Activated effector memory CD4-positive, alpha-beta T cell treated with Interleukin-2 at 50 U/mL for 16 hours (primary cell): ENCODE measurements at regions not wholly inside any gene's neighbourhood (a gene's known extent, or its start where the extent isn't known, plus 50 kb on each side); places are given as distances from the start of the nearest gene placed in this dataset.
"Not testable (repeated sequence)": the region's sequence is repeated elsewhere in the genome, so short reads cannot be mapped to it uniquely, and the experiment has no call there.

Experiments
- DNase-seq: peaks from one replicate; pipeline ENCODE4 v3.0.0-alpha.2; 2020

DNA sequence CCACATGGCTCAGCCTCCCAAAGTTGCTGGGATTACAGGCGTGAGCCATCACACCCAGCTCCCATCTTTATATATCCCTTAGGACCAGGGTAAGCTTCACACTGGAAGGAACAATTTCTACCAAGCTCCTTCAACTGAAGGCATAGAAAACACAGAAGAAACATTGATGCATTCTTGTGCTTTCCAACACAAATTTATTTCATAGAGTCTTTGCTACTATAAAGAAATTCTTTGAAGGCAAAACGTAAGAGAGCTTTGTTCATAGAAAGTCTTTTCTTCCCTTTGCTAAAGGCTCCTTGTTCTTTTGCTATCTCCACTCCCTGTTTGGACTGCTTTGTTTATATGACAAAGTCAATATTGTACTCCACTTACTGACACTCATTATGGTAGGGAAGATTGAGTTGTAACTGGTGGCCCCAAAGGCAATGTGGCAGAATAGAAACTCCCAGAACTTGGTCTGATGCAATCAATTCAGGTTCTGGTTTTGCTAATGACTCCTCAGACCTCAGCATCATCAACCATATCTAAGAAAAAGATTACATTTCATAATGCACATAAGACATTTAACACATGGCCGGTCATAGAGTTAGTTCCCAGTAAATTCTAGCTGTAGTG is 97.4 kb upstream of the CLINT1 start:
- no peak for DNase-seq

DNA sequence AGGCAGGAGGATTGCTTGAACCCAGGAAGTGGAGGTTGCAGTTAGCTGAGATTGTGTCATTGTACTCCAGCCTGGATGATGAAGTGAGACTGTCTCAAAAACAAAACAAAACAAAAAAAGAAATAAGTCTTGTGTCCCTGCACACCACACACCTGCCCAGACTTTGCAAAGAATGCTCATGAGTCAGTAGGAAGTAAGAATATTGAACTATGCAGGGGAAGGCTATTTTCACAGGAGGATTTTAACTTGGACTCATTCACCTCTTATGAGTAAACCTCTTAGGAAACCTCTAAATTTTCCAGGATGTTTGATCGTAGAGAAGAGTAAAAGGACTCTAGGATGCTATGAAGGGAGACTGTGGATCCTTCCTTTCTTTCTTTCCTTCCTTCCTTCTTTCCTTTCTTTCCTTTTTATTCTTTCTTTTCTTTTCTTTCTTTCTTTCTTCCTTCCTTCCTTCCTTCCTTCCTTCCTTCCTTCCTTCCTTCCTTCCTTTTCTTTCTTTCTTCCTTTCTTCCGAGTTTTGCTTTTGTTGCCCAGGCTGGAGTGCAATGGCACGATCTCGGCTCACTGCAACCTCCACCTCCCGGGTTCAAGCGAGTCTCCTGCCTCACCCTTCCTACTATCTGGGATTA is 96.7 kb upstream of the CLINT1 start:
- no peak for DNase-seq

DNA sequence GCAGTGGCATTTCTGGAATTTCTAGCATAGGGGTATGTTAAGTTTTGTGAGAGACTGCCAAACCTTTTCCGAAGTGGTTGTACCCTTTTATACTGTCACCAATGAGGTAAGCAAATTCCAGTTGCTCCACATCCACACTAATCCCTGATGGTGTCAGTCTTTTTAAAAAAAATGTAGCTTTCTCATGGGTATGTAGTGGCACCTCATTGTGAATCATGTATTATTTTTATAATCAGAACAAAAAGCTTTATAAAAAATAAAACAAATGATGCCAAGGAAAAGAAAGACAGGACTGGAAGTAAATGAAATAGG is 93.4 kb upstream of the CLINT1 start:
- no peak for DNase-seq

DNA sequence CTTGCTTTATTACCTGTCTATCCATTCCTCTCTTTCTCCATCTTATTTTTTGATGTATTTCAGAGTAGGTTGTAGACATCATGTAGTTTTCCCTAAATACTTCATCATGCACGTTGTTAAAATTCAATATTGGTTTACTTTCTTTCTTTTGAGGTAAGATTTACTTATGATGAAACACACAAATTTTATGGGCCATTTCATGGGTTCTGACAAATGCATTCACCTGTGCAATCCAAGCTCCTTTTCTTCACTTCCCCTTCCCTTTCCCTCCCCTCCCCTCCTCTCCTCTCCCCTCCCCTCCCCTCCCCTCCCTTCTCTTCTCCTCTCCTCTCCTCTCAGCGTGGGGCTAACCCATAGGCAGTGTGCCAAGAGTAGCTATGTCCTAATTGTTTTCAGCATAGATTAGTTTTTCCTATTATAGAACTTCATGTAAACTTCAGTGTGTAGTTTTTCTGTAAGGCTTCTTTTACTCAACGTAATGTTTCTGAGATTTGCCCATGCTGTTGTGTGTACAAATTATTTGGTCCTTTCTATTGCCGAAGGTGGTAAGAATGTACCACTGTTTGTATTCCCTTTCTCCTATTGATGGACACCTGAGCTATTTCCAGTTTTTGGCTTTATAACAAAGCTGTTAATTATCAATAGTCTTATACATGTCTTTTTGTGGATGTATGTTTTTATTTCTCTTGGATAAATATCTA is 92.9 kb upstream of the CLINT1 start:
- DNase-seq = no peak

DNA sequence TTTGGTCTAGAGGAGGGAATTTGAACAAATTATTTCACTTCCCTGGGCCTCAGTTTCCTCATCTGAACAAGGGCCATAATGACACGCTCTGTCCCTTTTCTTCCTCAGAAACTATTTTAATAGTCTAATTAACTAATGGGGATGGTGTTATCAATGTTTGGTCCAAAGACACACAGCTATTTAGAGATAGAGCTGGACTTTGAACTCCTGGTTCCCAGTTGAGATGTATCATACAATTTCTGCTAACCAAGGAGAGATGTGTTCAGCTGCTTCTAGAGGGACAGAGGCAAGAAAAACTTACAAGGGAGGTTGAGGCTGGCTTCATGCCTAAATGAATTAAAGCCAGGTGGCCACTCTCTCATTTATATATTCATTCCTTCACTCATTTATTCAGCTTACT is 90.6 kb upstream of the CLINT1 start:
- DNase-seq = no peak

DNA sequence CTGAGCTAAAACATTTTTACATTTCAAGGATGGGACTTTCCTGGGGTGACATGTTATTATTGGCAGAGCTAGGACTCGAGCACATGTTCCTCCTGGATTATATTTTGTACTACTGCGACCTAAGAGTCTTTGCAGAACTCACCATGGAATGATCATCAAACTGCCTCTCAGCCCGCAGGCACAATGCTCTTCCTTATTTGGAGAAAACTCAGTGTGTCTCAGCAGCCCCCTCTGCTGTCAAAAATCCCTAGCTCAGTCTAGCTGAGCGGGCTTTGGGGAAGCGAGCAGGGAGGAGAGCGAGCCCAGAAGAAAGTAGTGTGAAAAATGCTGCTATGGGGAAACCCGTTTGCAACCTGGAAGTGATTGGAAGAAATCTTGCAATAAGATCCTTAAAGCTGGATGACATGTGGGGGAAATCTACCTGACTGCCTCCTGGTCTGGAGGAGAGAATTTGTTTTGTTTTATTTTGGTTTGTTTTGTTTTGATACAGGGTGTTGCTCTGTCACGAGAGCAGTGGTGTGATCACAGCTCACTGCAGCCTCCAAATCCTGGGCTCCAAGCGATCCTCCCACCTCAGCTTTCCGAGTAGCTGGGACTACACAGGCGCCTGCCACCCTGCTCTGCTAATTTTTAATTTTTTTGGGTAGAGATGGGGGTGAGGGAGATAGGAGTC is 89.9 kb upstream of the CLINT1 start:
- peak; percentile 62 for DNase-seq

DNA sequence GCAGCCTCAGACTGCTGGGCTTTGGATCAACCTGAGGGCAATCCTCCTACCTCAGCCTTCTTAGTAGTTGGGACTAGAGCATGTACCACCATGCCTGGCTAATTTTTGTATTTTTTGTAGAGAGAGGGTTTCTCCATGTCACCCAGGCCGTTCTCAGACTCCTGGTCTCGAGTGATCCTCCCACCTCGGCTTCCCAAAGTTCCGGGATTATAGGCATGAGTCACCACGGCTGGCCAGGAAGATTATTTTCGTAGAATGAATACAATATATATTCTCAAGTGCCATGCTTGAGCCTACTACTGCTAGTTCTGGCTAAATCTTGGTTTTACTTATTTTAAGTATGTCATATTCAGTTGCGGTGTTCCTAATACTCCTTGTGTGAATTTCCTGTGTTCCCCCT is 88.2 kb upstream of the CLINT1 start:
- DNase-seq = no peak

DNA sequence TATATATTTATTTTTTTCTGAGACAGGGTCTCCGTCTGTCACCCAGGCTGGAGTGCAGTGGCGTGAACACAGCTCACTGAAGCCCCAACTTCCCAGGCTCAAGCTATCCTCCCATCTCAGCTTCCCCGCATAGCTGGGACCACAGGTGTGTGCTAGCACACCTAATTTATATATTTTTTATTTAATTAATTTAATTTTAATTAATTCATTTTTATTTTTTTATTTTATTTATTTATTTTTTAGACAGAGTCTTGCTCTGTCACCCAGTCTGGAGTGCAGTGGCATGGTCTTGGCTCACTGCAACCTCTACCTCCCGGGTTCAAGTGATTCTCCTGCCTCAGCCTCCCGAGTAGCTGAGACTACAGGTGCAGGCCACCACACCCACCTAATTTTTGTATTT is 86.9 kb upstream of the CLINT1 start:
- not testable (repeated sequence) for DNase-seq

DNA sequence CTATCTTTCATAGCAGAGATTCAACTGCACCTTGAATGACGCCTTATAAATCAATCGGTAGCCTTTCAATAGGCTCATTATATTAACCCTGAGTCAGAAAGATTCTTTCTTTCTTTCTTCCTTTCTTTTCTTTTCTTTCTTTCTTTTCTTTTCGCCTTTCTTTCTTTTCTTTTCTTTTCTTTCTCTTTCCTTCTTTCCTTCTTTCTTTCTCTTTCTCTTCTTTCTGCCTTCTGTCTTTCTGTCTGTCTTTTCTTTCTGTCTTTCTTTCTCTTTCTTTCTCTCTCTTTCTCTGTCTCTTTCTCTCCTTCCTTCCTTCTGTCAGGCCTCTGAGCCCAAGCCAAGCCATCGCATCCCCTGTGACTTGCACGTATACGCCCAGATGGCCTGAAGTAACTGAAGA is 86.0 kb upstream of the CLINT1 start:
- no peak for DNase-seq

DNA sequence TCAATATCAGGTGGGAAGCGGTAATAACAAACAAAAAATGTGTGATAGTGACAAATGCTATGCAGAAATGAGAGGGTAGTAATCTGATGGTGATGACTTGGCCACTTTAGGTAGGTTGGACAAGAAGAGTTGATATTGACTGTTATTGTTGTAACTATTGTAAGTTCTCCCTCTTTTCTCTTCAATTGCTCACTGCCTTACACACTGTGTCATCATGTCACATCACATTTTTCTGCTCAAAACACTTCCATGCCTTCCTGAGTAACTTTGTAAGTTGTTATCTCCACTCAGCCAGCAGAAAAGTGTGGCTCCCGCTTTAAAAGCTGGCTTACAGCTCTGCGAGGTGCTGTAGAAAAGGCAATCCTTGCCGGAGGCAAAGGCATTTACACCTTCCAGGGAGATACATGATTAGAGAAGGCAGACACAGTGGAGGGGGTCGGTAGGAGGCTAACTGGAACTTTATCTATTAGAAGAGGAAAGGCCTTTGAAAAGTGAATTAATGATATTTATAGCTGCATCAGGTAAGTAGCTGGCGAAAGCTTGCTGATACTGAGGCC is 85.2 kb upstream of the CLINT1 start:
- no peak for DNase-seq

DNA sequence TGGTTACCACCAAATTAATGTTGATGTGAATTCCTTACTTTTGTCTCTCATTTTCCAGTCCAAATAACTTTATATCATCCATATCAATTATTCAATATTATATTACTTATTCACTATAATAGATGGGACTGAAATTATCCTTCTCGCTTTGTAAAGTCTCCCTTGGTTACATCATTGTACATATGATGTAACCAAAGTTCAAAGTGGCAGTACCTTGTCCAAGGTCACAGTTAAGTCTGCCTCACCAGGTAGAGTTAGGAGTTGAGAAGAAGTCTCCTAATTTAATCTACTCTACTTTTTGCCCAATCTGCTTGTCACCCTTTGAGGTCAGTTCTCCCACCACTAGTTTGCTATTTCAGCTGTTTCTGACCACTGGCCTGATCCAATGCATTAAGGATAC is 83.7 kb upstream of the CLINT1 start:
- no peak for DNase-seq

DNA sequence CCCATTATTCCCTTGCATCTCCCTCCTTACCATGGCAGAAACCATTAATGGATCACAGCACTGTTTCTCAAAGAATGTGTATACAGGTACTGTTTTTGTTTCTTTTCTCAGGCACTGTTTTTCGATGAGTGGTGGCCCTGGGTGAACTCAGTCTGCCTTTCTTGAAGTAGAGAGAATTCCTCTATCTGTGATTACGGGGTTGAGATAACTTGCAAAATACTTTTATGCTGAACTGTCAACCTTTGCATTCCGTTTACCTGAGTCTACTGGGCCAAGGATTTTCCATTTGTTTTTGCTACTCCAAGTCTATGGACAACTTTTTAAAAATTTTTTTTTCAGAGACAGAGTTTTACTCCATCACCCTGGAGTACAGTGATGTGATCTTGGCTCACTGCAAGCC is 82.7 kb upstream of the CLINT1 start:
- DNase-seq = no peak

DNA sequence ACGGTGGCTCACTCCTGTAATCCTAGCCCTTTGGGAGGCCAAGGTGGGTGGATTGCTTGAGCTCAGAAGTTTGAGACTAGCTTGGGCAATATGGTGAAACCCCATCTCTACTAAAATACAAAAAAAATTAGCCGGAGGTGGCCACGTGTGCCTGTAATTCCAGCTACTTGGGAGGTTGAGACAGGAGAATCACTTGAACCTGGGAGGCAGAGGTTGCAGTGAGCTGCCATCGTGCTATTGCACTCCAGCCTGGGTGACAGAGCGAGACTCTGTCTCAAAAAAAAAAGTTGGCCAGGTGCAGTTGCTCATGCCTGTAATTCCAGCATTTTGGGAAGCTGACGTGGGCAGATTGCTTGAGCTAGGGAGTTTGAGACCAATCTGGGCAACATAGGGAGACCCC is 79.2 kb upstream of the CLINT1 start:
- not testable (repeated sequence) for DNase-seq

DNA sequence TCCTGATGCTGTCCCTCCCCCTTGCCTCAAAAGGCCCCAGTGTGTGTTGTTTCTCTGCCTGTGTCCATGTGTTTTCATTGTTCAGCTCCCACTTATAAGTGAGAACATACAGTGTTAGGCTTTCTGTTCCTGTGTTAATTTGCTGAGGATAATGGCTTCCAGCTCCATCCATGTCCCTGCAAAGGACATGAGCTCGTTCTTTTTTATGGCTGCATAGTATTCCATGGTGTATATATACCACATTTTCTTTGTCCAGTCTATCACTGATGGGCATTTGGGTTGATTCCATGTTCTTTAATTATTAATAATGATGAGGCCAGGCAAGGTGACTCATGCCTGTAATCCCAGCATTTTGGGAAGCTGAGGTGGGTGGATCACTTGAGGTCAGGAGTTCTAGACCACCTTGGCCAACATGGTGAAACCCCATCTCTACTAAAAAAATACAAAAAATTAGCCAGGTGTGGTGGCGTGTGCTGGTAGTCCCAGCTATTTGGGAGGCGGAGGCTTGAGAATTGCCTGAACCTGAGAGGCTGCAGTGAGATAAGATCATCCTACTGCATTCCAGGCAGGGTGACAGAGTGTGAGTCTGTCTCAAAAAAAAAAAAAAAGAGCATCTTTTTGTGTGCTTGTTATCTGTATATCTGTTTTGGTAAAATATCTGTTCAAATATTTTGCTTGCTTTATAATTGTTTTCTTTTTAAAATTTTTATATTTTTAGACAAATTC is 78.0 kb upstream of the CLINT1 start:
- DNase-seq = not testable (repeated sequence)

DNA sequence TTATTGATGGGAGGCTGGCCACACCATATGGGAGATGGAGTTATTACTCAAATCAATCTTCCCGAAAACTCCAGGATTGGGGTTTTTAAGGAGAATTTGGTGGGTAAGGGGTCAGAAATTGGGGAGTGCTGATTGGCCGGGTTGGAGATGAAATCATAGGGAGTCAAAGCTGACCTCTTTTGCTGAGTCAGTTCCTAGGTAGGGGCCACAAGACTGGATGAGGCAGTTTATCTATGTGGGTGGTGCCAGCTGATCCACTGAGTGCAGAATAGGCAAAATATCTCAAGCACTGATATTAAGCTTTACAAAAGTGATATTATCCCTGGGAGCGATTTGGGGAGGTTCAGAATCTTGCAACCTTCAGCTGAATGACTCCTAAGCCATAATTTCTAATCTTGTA is 75.7 kb upstream of the CLINT1 start:
- no peak for DNase-seq

DNA sequence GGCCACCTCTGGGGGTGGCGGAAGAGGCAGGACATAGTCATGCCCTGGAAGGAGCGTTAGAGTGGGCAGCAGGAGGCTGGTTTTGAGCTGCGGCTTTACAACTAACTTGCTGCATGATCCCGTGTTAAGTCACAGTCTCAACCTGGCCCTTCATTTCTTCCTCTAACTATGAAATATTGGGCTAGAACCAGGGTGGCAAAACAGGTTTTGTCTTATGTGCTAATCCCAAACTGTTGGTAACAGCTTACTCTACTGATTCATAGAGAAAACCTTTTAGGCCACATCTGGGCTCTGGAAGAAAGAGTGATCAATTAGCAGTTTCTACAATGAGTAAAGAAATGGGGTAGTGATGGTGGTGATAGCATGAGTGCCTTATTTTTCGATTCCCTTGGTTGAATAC is 74.1 kb upstream of the CLINT1 start:
- no peak for DNase-seq

DNA sequence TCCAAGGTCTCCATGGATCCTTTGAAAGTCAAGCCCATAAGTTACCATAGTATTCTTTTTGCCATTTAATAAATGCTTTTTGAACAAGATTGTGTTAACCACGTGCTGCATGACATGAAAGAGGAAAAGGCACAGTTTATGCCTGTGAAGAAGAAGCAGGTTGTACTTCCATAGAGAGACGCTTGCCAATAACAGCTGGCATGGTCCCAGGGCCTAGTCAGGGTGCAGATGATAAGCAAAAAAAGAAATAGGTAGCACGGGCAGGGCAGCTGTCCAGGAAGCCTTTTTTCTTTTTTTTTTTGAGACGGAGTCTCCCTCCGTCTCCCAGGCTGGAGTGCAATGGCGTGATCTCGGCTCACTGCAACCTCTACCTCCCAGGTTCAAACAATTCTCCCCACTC is 71.8 kb upstream of the CLINT1 start:
- no peak for DNase-seq

DNA sequence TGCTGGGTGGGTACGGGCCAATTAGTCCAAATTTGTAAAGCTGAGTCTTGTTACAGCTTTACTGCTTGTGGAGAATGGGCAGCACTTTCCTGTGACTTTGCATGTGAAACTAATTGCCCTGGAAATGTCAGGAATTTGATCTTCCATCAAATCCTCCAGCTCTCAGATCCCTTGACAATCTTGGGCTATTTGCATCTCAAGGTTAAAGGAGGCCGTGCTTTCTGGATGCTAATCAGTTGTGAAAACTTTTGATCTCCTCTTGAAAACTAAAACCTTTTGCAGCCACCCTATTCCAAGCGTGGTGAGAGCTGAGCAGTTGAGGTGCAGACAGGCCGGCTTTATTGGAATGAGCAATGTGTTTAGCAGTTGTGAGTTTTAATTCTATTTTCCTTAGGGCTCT is 68.0 kb upstream of the CLINT1 start:
- DNase-seq = no peak

DNA sequence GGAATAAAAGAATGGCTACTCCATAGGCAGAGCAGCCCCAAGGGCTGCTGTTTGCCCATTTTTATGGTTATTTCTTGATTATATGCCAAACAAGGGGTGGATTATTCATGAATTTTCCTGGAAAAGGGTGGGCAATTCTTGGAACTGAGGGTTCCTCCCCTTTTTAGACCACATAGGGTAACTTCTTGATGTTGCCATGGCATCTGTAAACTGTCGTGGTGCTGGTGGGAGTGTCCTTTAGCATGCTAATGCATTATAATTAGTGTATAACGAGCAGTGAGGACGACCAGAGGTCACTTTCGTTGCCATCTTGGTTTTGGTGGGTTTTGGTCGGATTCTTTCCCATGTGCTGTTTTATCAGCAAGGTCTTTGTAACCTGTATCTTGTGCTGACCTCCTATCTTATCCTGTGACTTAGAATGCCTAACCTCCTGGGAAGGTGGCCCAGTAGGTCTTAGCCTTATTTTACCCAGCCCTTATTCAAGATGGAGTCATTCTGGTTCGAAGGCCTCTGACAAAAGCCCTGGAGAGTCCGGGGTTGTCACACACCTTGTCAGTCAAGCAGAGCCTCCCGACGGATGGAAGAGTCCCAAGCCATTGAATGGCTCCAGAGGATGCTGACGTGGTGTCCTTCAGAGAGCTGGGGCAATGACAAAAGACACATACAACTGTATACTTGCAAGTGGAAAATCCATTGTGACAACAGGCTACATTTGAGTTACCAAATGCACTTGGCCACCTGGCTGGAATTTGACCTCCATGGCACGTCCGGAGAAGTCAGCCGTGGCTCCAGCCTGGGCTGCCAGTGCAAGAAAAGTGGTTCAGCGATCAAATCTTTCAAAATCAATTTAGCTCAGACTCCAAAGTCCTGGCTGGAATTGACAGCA is 67.1 kb upstream of the CLINT1 start:
- DNase-seq = no peak

DNA sequence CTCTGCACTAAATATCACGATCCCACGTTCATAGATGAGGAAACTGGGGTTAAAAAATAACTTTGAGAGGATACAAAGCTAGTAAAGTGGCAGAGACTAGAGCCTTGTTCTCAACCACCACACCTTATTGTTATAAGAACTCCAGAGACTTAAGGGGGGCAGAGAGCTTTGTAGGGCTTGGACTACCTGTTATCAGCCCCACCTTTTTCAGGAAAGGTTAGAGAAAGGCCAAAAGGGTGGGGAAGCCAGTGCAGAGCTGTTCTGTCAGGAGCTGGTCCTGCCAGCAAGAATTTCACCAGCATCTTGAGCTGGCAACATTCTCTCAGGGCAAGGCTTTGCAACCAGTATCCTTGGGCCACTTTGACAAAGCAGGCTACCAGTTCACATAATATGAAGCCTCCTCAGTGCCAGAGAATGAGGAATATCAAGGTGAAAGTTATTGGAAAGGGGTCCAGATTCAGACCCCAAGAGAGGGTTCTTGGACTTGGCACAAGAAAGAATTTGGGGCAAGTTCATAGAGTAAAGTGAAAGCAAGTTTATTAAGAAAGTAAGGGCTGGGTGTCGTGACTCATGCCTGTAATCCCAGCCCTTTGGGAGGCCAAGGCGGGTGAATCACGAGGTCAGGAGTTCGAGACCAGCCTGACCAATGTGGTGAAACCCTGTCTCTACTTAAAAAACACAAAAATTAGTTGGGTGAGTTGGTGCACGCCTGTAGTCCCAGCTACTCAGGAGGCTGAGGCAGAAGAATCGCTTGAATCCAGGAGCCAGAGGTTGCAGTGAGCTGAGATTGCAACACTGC is 66.2 kb upstream of the CLINT1 start:
- no peak for DNase-seq

DNA sequence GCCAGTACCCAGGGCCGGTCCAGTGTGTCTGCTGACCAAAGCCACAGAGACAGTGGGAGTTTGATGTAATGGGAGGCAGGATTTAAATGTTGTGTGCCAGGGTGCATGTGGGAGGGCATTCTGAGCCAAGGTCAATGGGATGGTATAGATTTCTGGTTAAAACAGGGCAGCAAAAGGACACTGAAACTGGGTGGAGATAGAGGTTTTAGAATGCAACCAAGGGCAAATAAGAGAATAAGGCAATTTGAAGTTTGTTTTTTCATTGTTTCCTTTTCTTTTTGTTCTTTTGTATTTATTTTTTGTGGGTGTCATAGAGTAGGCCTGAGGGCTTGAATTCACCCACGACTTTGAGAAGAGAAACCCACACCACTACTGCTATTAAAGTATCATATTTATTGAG is 65.5 kb upstream of the CLINT1 start:
- DNase-seq = no peak
